HG03378 (cell line): ENCODE measurements at regions not wholly inside any gene's neighbourhood (a gene's known extent, or its start where the extent isn't known, plus 50 kb on each side); places are given as distances from the start of the nearest gene placed in this dataset.
"Not testable (repeated sequence)": the region's sequence is repeated elsewhere in the genome, so short reads cannot be mapped to it uniquely, and the experiment has no call there.

Experiments used
- ATAC-seq: cut with Tn5 transposase; IDR thresholded peaks from one replicate; pipeline ENCODE4 v1.9.1; 2021; ENCODE audit warnings: mild to moderate bottlenecking, moderate library complexity; ENCODE audit not compliant: unreplicated experiment

DNA sequence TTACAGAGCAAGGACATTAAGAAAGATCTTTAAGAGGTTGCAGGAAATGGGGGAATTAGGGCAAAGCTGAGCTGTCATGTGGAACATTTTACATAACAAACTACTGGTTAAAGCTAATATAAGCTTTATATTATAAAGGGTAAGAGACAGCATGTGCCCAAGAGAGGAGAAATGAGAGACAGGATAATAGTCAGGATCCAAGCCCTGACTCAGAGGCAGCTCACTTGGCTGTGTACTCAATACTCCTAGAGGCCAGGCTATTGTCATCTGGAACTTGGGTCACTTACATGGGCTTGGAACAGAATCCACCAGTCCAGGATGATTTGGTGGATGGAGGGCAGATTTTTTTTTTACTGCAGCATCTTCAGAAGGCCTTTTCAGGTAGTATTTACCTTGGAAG, 418.6 kb upstream of the ZMIZ1 start:
- ATAC-seq: no peak

- no peak for ATAC-seq
Measured at GRCh38 chr10:78651287-78651686, 417.5 kb upstream of the ZMIZ1 start.

DNA sequence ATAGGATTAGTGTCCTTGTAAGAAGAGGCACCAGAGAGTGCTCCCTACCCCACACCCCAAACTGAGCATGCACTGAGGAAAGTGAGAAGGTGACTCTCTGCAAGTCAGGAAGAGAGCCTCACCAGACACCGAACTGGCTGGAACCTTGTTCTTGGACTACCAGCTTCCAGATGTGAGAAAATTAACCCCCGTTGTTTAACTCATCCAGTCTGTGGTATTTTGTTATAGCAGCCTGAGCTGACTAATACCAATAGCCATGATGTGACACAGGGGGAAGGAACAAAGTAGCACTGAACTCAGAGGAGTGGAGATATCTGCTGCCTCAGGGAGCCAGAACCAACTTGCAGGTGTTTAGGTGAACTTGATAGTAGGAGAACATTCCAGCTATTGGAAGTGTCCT, 415.2 kb upstream of the ZMIZ1 start:
- no peak for ATAC-seq

- ATAC-seq: no peak
Measured at GRCh38 chr10:78654047-78654590, 414.6 kb upstream of the ZMIZ1 start.

GRCh38 chr10:78655979-78656378, 412.8 kb upstream of the ZMIZ1 start:
- ATAC-seq: no peak

DNA sequence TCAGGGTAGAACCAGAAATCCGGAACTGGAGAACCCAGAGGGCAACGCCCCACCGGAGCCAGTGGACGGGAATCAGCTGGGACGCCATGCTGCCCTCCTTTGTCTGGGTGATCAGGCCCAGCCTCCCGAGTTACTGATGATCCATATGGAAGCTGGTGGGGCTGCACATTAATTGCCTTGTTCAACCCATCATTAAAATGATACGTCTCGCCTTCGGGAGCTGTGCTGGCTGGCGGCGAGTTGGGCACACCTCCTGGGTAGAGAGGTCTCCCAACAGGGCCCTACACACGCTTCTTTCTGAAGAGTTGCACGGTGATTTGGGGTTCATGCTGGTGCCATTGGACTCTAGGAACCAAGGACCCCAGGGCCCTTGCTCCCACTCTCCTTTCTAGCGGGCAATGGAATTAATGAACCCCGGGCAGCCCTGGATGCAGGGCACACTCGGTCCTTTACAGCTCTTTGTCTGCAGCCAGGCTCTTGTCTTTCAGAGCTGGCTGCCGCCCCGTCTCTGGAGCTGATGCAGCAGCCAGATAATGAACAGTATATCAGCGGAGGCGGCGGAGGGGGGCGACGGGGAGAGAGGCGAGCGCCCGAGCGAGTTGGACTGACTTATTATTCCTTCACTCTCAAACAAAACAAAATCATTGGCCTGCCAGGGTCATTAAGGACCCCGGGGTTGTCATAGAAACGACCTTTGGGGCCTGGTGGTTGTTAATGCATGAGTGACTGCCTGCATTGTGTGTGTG, 412.2 kb upstream of the ZMIZ1 start:
- ATAC-seq: no peak

GRCh38 chr10:78657163-78657861, 411.5 kb upstream of the ZMIZ1 start:
- ATAC-seq: no peak

DNA sequence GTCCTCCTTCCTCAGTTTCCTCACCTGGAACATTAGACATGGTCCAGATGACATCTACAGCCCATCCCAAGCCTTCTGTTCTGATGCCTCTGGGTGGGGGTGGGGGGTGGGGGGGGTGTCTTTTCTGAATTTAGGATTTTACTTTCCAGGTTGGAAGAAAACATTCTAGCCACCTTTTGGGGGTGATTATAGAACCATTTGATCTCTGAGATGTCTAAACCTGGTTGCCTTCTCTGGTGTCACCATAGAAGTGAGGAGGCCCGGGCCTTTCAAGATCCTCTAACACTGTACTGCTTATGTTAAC, 411.0 kb upstream of the ZMIZ1 start:
- no peak for ATAC-seq

DNA sequence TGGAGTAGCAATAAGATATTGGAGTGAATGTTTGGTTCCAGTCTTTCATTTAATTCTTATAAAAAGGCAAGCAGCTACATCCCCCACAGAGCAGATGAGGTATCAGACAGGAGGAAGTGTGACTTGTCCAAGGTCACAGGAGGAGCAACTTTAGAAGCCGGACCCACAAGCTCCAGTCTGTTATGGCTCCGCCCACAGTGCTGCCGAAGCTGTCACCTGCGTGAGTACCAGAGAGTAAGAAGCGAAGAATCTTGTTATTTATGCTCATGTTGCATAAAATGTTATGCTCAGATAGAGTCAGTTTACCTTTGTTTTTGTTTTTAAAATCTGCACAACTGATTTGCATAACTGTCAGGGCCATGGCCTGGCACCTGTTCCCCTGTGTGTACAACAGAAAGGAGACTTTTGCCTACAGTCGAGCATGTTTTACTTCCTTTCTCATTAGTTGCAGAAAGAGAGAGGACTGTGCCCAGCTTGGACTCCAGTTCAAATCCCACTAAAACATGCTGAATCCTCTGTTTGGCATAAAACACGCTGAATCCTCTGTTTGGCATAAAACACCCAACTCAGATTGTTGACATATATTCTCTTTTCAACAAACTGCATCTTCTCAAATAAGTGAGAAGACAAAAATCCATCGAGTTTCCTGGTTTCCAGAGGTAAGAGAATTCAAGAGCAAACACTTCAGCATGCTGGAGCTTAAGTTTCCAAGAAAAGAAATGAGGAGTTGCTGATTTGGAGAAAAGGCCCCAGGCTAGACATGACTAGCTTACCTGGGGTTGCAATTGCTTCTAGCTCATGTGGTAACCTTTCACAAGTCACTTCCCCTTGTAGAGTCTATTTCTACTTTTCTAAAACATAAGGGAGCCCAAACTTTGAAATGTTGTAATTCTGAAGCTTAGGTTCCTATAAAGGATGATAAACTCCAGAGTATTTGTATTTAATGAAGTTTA, 409.8 kb upstream of the ZMIZ1 start:
- peak; percentile 67 for ATAC-seq

- ATAC-seq: no peak
Measured at GRCh38 chr10:78659598-78659967, 409.2 kb upstream of the ZMIZ1 start.

DNA sequence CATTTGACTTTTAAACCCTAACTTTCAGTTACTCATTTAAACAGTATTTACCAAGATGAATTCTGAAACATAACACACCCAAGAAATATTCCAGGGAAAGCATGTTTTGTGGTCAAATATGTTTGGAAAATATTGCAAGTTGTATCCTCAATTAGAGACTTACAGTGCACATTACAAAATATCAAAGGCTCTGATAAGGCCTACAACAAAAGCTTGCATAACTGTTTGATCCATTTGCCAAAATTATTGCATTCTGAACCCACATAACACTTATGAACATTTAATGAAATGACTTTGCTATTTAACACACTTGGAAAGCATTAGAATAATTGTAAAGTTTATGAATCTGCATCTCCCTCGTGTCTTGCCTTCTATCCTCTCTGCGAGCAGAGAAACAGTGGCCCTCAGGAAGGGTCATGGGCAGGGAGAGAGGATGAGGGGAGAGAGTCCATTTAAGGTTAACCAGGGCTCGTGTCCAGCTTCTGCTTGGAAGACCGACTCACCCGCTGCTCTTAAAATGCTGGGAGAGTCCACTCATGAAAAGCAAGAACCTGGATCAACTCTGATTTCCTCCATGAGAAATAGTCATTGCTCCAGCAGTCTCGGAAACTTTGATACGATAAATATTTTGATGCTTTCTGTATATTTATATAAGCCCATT, 408.2 kb upstream of the ZMIZ1 start:
- no peak for ATAC-seq

DNA sequence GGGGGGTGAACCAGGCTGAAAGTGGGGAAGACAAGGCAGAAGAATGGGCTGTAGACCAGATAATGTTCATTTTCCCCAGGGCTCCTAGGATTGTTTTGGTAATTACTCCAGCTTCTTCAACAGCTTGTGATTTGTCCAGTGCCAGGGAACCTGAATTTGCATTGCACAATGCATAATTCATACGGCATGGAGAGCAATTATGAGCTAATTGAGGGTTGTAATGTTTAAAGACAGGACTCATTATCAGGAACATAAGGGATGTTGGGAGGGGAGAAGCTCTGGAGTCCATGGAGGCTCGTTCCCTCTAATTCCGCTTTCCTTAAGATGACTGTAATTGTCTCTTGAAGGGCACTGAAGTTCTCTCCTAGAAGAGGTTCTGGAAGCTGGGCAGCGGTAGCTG, 405.0 kb upstream of the ZMIZ1 start:
- no peak for ATAC-seq

- no peak for ATAC-seq
Measured at GRCh38 chr10:78664929-78665553, 403.7 kb upstream of the ZMIZ1 start.

DNA sequence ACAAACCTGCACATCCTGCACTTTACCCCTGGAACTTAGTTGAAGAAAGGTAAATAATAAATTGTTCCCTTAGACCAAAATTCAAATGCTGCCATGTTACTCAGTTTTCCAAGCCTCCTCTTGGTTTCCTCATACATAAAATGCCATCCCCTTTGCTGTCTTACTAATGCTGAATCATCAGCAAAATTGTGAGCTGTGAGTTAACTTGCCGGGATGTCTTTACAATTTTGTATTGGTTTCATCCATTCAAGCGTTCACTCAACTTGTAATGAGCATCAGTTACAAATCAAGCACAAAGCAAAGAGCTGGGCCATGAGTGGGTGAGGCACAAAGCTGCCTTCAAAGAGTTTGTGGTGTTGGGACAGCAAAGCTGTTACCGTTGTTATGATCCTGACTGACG, 395.8 kb upstream of the ZMIZ1 start:
- ATAC-seq: no peak

- ATAC-seq: not testable (repeated sequence)
Measured at GRCh38 chr10:78681141-78681540, 387.6 kb upstream of the ZMIZ1 start.

DNA sequence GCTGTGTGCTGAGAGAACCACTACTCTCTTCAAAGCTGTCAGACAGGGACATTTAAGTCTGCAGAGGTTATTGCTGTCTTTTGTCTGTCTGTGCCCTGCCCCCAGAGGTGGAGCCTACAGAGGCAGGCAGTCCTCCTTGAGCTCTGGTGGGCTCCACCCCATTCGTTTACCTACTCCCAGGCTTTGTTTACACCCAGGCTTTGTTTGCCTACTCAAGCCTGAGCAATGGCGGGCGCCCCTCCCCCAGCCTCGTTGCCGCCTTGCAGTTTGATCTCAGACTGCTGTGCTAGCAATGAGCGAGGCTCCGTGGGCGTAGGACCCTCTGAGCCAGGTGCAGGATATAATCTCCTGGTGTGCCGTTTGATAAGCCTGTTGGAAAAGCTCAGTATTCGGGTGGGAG, 386.8 kb upstream of the ZMIZ1 start:
- ATAC-seq: not testable (repeated sequence)

DNA sequence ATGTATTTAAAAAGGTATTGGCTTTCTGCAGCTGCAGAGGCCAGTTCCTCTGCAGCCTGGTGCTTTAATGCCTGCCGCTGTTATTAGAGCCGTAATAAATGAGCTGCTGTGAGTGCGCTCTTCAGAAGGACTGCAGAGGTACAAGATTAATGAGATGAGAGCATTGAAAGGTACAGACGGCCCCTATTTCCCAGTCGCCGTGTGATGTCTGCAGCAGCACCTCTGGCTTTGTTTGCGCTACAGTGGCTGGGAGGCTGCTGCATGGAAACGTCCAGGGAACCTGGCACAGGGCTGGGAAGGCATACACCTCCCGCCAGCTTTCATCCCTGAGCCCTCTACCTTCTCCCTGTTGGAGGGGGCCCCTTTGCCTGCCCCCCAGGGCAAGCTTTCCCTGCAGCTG, 383.8 kb upstream of the ZMIZ1 start:
- ATAC-seq: no peak

DNA sequence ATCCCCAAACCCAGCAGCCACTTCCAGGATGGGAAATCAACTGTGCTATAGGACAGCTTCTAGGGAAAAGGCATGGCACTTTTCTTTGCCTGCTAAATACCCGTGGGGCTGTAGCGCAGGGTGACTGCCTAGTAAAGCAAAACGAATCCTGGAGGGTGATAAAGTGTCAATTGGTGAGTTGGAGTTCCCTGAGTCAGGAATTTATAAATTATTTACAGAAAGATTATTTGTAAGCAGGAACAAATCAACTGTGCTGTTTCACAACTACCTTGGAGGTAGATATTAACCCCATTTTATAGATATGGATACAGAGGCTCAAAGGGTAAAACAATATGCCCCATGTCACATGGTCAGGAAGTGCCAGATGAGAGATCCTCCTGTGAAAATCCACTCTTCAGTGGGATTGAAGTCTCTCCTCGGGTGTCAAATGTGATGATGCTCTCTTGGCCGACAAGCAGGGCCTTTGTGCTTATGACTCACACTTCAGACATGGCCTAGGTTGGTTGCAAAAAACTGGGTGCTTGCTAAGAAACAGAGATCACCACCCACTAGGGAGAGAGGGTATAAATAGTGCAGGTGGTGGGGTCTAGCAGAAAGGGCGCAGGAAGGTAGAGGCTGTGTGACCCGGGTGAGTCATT, 383.2 kb upstream of the ZMIZ1 start:
- ATAC-seq: no peak

- no peak for ATAC-seq
Measured at GRCh38 chr10:78686444-78687060, 382.2 kb upstream of the ZMIZ1 start.

DNA sequence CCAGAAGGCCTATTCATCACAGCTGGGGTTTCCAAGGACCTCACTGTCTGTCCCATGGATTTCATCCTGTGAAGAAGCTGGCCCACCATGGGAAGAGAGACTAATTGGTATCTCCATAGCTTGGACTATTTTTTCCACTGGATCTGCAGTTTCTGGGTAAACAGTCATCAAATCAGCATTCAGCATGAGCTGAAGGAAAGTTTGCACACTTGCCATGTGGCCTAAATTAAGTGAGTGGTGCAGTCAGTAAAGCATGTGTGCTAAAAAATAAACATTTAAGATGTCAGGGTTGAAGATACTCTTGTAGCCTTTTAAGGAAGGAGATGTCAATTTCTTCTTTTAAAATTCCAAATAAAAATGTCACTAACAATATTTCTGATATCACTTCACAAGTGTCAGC, 381.1 kb upstream of the ZMIZ1 start:
- ATAC-seq: no peak
